NT2/D1 (cell line): ENCODE measurements at regions not wholly inside any gene's neighbourhood (a gene's known extent, or its start where the extent isn't known, plus 50 kb on each side); places are given as distances from the start of the nearest gene placed in this dataset.
"Not testable (repeated sequence)": the region's sequence is repeated elsewhere in the genome, so short reads cannot be mapped to it uniquely, and the experiment has no call there.

Experiments used
- DNase-seq: peaks from one replicate; pipeline ENCODE4 v3.0.0-alpha.2; 2011; ENCODE audit warnings: low read depth, low spot score
- H3K27me3 ChIP-seq: 2 replicates; pipeline ENCODE4 v1.6.0; 2011; ENCODE audit warnings: mild to moderate bottlenecking; ENCODE audit not compliant: insufficient read length, insufficient read depth
- H3K36me3 ChIP-seq: 2 replicates; pipeline ENCODE4 v1.6.1; 2011; ENCODE audit warnings: mild to moderate bottlenecking, low read length, mixed read lengths; ENCODE audit not compliant: insufficient read depth, insufficient read length
- H3K4me1 ChIP-seq: 2 replicates; pipeline ENCODE4 v1.5.1; 2011; ENCODE audit not compliant: insufficient read depth, insufficient read length
- H3K4me3 ChIP-seq: 2 replicates; pipeline ENCODE4 v1.5.1; 2011; ENCODE audit warnings: low read depth; ENCODE audit not compliant: insufficient read length
- H3K9ac ChIP-seq: 2 replicates; pipeline ENCODE4 v1.6.0; 2011; ENCODE audit warnings: low read depth; ENCODE audit not compliant: insufficient read length
- H3K9me3 ChIP-seq: 2 replicates; pipeline ENCODE4 v1.5.1; 2011; ENCODE audit warnings: mild to moderate bottlenecking, low read length; ENCODE audit not compliant: insufficient read depth
- SUZ12 ChIP-seq: IDR thresholded peaks from 2 replicates; pipeline ENCODE4 v1.6.1; 2011; ENCODE audit not compliant: insufficient read length, insufficient read depth; ENCODE audit errors: extremely low read depth
- YY1 ChIP-seq: IDR thresholded peaks from 2 replicates; pipeline ENCODE4 v1.6.1; 2011; ENCODE audit not compliant: insufficient read length, insufficient read depth
- ZNF274 ChIP-seq: IDR thresholded peaks from 2 replicates; pipeline ENCODE4 v1.6.1; 2011; ENCODE audit warnings: mild to moderate bottlenecking, low read depth, low read length

DNA sequence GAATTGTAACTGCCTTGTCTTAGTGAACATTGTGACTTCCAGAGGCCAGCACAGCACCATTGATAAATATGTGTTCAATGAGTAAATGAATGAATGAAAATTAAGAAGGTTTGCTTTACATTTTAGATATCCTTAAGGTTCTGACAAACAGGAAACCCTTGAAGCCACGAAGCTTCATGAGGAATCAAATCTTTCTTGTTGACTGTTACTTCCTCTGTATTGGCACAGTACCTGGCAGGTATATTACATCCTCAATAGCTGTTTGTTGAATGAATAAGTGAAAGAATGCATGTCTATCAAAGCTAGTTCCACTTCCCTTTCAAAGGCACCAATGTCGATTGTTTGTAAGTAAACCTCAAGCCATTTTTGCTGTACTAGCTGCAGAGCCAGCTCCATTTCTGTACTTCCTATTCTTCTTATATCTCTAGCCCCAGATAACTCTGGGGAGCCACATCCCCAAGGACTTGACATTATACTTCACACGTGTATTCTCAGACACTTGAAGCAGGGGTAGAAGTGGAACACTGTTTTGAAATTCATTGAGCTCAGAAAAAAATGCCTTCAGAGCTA is 140.3 kb upstream of the RAG2 start:
- Histone ChIP-seq H3K9ac (no peak overlapping the region), H3K4me1 (no peaks in the 10 kb centered on the region), H3K27me3 (no peaks in the 10 kb centered on the region), H3K9me3 (no peaks in the 10 kb centered on the region), H3K4me3 (no peak overlapping the region), H3K36me3 (no peaks in the 10 kb centered on the region)
- DNase-seq, result no peak
- TF ChIP-seq ZNF274, result no peak
- no peak for TF ChIP-seq SUZ12
- no peak for TF ChIP-seq YY1

DNA sequence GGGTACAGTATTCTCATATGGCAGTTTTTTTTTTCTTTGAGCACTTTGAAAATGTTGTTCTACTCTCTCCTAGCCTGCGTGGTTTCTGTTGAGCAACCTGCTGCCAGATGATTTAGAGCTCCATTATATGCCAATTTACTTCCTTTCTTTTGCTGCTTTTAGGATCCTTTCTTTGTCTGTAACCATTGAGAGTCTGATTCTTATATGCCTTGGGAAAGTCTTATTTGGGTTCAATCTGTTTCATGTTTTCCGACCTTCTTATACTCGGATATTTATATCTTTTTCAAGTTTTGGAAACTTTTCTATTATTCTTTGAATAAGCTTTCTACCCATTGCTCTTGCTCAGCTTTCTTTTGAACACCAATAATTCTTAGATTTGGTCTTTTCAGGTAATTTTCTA is 138.1 kb upstream of the RAG2 start:
- Histone ChIP-seq H3K4me3 (no peak overlapping the region), H3K36me3 (no peaks in the 10 kb centered on the region), H3K4me1 (no peaks in the 10 kb centered on the region), H3K9ac (no peak overlapping the region), H3K9me3 (no peaks in the 10 kb centered on the region; the same call in 1 of the 2 replicates), H3K27me3 (no peaks in the 10 kb centered on the region)
- TF ChIP-seq SUZ12 (no peak), ZNF274 (no peak), YY1 (no peak)
- DNase-seq, result no peak

DNA sequence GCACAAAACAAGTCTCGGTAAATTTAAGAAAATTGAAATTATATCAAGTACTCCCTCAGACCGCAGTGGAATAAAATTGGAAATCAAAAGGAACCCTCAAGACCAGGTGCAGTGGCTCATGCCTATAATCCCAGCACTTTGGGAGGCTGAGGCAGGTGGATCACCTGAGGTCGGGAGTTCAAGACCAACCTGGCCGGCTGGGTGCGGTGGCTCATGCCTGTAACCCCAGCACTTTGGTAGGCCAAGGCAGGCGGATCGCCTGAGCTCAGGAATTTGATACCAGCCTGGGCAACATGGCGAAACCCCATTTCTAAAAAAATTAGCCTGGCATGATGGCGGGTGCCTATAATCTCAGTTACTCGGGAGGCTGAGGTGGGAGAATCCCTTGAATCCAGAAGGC is 135.7 kb upstream of the RAG2 start:
- not testable (repeated sequence) for H3K9ac ChIP-seq

GRCh38 chr11:36730761-36731160 is 132.7 kb upstream of the RAG2 start:
- TF ChIP-seq YY1, result no peak
- TF ChIP-seq ZNF274, result no peak
- no peak for TF ChIP-seq SUZ12
- H3K9me3 ChIP-seq, result no peaks in the 10 kb centered on the region; the same call in 1 of the 2 replicates
- DNase-seq, result no peak
- no peaks in the 10 kb centered on the region for H3K36me3 ChIP-seq
- H3K4me1 ChIP-seq, result no peaks in the 10 kb centered on the region
- no peaks in the 10 kb centered on the region for H3K27me3 ChIP-seq
- no peak overlapping the region for H3K9ac ChIP-seq
- no peak overlapping the region for H3K4me3 ChIP-seq

More for the DNA sequence above, 135.7 kb upstream of the RAG2 start:
- not testable (repeated sequence) for DNase-seq, H3K4me3 ChIP-seq, H3K27me3 ChIP-seq, H3K9me3 ChIP-seq, H3K36me3 ChIP-seq, H3K4me1 ChIP-seq

DNA sequence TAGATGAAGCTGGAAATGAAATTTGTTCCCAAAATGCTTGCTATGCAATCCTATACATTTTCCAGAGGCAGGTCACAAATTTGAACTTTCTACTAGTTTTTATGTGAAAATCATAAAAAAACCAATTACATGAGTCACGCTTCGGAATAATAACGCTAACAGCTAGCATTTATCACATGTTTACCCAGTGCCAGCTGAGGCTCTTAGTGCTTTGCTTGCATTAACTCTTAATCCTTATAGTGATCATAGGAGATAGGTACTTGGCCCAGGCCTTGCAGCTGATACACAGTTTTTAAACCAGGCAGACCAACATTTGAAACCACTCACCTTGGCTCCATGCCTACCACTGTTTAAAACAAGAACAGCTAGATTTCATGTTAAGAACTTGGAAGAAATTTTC is 131.8 kb upstream of the RAG2 start:
- TF ChIP-seq ZNF274 (no peak), YY1 (no peak), SUZ12 (no peak)
- Histone ChIP-seq H3K4me1 (no peaks in the 10 kb centered on the region), H3K9ac (no peak overlapping the region), H3K36me3 (no peaks in the 10 kb centered on the region), H3K9me3 (no peaks in the 10 kb centered on the region; the same call in 1 of the 2 replicates), H3K4me3 (no peak overlapping the region), H3K27me3 (no peaks in the 10 kb centered on the region)
- no peak for DNase-seq

DNA sequence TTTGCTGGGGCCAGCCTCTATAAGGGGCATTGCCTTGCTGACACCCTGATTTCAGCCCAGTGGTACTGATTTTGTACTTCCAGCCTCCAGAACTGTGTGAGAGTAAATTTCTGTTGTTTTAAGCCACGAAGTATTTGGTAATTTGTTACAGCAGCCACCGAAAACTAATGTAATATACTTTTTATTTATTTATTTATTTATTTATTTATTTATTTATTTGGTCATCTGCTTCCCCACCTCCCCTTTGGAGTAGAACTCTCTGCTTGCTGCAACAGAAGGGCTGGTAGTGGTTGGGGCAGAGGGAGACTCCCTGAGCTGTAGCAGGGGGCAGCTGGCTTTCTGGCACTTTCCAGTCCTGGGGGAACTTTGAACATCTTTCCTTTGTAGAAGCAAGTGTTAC is 128.4 kb upstream of the RAG2 start:
- Histone ChIP-seq H3K4me1 (no peaks in the 10 kb centered on the region), H3K36me3 (no peaks in the 10 kb centered on the region), H3K9ac (no peak overlapping the region), H3K4me3 (no peak overlapping the region), H3K27me3 (no peaks in the 10 kb centered on the region), H3K9me3 (no peaks in the 10 kb centered on the region; the same call in 1 of the 2 replicates)
- TF ChIP-seq SUZ12, result no peak
- TF ChIP-seq YY1, result no peak
- no peak for TF ChIP-seq ZNF274
- DNase-seq, result no peak

DNA sequence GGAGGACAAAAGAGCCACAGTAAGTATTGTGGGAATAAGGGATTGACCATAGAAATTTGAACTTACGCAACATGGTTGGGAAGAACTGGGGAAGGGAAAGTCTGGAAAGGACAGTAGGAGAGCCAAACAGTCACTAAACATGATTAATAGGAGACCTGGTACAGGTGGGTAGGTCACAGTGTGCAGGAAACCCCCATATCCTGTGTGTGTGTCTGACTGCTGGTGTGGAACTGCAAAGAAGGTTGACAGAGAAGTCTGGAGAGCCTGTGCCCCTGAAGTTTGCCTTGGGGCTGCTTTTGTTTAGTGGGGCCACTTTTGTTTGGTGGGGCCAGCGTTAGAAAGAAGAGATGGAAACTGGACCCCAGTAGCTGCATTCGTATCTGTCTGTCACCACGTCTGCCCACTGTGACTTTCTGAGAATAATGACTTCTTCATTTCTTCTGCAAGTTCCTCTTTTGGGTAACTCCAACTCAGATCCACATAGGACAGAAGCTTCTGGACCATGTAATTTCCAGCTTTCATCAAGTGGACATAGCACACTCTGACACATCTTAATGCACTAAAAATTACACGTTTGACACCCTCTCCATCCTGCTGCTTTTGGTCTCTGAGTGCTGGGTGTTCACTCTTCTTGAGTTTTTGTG is 126.8 kb upstream of the RAG2 start:
- no peaks in the 10 kb centered on the region for H3K9me3 ChIP-seq
- H3K36me3 ChIP-seq, result no peaks in the 10 kb centered on the region
- TF ChIP-seq SUZ12, result no peak
- TF ChIP-seq YY1, result no peak
- TF ChIP-seq ZNF274, result no peak
- H3K4me3 ChIP-seq, result no peak overlapping the region
- H3K9ac ChIP-seq, result no peak overlapping the region
- H3K27me3 ChIP-seq, result no peaks in the 10 kb centered on the region
- no peak for DNase-seq
- no peaks in the 10 kb centered on the region for H3K4me1 ChIP-seq

DNA sequence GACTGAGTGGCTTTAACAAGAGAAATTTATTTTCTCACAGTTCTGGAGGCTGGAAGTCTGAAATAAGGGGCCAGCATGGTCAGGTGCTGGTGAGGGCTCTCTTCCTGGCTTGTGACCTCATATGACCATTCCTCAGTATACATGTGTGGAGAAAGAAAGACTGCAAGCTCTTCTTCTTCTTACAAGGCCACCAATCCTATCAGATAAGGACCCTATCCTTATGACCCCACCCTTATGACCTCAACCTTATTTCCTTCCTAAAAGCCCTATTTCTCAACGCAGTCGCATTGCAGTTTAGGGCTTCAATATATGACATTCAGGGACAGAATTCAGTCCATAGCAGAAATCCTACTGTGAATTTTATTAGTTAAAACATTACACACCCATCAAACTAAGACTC is 124.4 kb upstream of the RAG2 start:
- no peak overlapping the region for H3K9ac ChIP-seq
- no peaks in the 10 kb centered on the region for H3K27me3 ChIP-seq
- no peaks in the 10 kb centered on the region for H3K36me3 ChIP-seq
- no peak overlapping the region for H3K4me3 ChIP-seq
- DNase-seq, result no peak
- H3K9me3 ChIP-seq, result no peaks in the 10 kb centered on the region
- TF ChIP-seq SUZ12, result no peak
- TF ChIP-seq ZNF274, result no peak
- no peak for TF ChIP-seq YY1
- H3K4me1 ChIP-seq, result no peaks in the 10 kb centered on the region
